ENCODE measurements at regions not wholly inside any gene's neighbourhood (a gene's known extent, or its start where the extent isn't known, plus 50 kb on each side); places are given as distances from the start of the nearest gene placed in this dataset.

DNA sequence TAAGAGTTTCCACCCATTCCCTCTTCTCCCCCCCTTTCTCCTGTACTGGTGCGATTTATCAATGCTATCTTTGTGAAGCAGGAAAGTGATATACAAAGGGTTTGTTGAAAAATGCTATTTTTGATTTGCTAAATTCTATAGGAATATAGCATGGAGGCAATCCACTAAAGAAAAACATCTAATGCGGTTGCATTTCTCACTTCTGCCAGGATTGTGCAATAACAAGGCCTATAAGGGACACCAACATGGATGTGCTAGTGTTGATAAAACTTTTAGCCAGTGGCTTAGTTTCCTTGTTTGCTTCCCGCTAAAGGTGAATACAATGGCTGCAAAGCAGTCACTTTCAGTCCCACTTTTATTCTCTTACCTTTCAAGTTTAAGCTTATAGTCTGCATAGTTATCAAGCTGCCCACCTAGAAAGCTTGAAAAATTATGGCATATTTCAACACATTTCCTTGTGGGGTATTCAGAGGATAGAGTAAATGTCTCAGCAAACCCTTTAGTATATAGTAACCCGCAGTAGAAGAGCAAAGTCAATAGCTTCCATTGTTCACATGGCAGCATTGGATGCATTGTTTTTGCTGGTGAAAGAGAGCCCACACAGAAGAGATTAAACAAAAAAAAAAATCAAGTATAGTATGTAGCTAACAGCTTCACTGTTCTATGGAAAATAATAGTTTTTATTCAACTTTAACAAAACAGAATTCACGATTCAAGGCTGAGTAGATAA lies 674.6 kb upstream of the SEMA6A start:
- Histone ChIP-seq H3K27me3 (ENCODE audit: insufficient read depth, low read depth) (no peaks in the 10 kb centered on the region), H3K27ac (no peak overlapping the region), H4K20me1 (ENCODE audit: insufficient read depth) (no peaks in the 10 kb centered on the region), H3K79me2 (ENCODE audit: low read depth) (no peaks in the 10 kb centered on the region), H3K4me2 (no peak overlapping the region), H3K4me1 (replicated peaks; ENCODE audit: insufficient read depth) (no peaks in the 10 kb centered on the region), H3K9me3 (ENCODE audit: insufficient read depth, low read depth) (no peaks in the 10 kb centered on the region), H3K4me3 (no peak overlapping the region), H2AFZ (no peak overlapping the region), H3K36me3 (ENCODE audit: low read depth) (no peaks in the 10 kb centered on the region), H3K9me2 (ENCODE audit: insufficient read depth) (no peaks in the 10 kb centered on the region), H3F3A (ENCODE audit: insufficient read depth, low read depth) (no peaks in the 10 kb centered on the region)
- intact Hi-C loops (cut with micrococcal nuclease; ENCODE audit: unreplicated experiment) = no loop called here
- DNase-seq = no peak
- POLR2A ChIA-PET (ENCODE audit: unreplicated experiment) = no interaction called here
- BruUV-seq (replicated peaks) = no TSS peak
- no peak for TF ChIP-seq EZH2 (IDR thresholded peaks at IDR 0.05; ENCODE audit: low read depth)
- TF ChIP-seq, protein P1, sequence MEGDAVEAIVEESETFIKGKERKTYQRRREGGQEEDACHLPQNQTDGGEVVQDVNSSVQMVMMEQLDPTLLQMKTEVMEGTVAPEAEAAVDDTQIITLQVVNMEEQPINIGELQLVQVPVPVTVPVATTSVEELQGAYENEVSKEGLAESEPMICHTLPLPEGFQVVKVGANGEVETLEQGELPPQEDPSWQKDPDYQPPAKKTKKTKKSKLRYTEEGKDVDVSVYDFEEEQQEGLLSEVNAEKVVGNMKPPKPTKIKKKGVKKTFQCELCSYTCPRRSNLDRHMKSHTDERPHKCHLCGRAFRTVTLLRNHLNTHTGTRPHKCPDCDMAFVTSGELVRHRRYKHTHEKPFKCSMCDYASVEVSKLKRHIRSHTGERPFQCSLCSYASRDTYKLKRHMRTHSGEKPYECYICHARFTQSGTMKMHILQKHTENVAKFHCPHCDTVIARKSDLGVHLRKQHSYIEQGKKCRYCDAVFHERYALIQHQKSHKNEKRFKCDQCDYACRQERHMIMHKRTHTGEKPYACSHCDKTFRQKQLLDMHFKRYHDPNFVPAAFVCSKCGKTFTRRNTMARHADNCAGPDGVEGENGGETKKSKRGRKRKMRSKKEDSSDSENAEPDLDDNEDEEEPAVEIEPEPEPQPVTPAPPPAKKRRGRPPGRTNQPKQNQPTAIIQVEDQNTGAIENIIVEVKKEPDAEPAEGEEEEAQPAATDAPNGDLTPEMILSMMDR (conservative IDR thresholded peaks at IDR 0.05) = no peak
- CTCF ChIA-PET = no interaction called here

DNA sequence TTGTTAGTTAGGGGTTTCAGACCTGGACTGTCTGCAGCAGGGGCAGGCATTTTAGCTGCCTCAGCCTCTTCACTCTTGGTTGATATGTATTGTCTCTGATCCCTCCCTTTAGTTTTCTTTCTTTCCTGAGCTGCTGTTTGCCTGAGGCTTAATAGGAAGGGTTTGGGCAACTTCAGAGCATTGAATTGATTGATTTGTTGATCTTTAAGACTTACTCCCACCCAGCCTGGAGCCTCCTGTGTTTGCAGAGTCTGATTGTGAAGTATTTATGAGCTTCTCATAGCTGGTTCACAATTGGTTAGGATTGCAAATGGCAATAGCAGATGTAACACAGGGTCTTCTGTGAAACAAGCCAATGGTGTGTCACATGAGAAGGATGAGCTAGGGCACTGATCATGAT lies 671.8 kb upstream of the SEMA6A start:
- Histone ChIP-seq H3K27me3 (ENCODE audit: insufficient read depth, low read depth) (no peaks in the 10 kb centered on the region), H3K79me2 (ENCODE audit: low read depth) (no peaks in the 10 kb centered on the region), H4K20me1 (ENCODE audit: insufficient read depth) (no peaks in the 10 kb centered on the region), H3K9me2 (ENCODE audit: insufficient read depth) (no peaks in the 10 kb centered on the region), H3K4me1 (replicated peaks; ENCODE audit: insufficient read depth) (no peaks in the 10 kb centered on the region), H3K27ac (no peak overlapping the region), H3K4me3 (no peak overlapping the region), H3K9me3 (ENCODE audit: insufficient read depth, low read depth) (no peaks in the 10 kb centered on the region), H3K36me3 (ENCODE audit: low read depth) (no peaks in the 10 kb centered on the region), H2AFZ (no peak overlapping the region), H3K4me2 (no peak overlapping the region), H3F3A (ENCODE audit: insufficient read depth, low read depth) (no peaks in the 10 kb centered on the region)
- no TSS peak for BruUV-seq (replicated peaks)
- ChIA-PET POLR2A (ENCODE audit: unreplicated experiment) (no interaction called here), CTCF (no interaction called here)
- TF ChIP-seq EZH2 (IDR thresholded peaks at IDR 0.05; ENCODE audit: low read depth) = no peak
- TF ChIP-seq, protein P1 (conservative IDR thresholded peaks at IDR 0.05) = no peak
- DNase-seq = no peak
- intact Hi-C loops (cut with micrococcal nuclease; ENCODE audit: unreplicated experiment) = no loop called here

DNA sequence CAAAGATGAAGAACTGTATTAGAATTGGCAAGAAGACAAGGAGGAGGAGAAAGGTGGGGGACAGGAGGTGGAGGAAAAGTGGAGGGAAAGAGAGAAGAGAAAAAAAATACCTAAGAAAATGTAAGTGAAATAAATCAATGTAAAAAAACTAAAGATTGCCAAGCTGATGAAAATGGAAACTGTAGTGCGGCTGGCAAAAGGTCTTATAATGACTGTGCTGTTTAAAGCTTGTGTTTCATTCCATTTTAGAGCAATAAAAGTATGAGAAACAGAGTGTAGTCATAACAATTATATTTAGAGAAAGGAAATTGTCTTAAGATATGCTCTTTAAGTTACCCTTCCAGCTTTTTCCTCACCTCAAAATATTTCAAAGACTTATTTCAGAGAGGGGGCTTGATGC lies 670.5 kb upstream of the SEMA6A start:
- no peak for DNase-seq
- Histone ChIP-seq H3K36me3 (ENCODE audit: low read depth) (no peaks in the 10 kb centered on the region), H3K4me2 (no peak overlapping the region), H3K9me2 (ENCODE audit: insufficient read depth) (no peaks in the 10 kb centered on the region), H3K27ac (no peak overlapping the region), H3K9me3 (ENCODE audit: insufficient read depth, low read depth) (no peaks in the 10 kb centered on the region), H2AFZ (no peak overlapping the region), H3K27me3 (ENCODE audit: insufficient read depth, low read depth) (no peaks in the 10 kb centered on the region), H3K79me2 (ENCODE audit: low read depth) (no peaks in the 10 kb centered on the region), H3F3A (ENCODE audit: insufficient read depth, low read depth) (no peaks in the 10 kb centered on the region), H3K4me3 (no peak overlapping the region), H4K20me1 (ENCODE audit: insufficient read depth) (no peaks in the 10 kb centered on the region), H3K4me1 (replicated peaks; ENCODE audit: insufficient read depth) (no peaks in the 10 kb centered on the region)
- ChIA-PET POLR2A (ENCODE audit: unreplicated experiment) (no interaction called here), CTCF (no interaction called here)
- BruUV-seq (replicated peaks) = no TSS peak
- intact Hi-C loops (cut with micrococcal nuclease; ENCODE audit: unreplicated experiment) = no loop called here
- TF ChIP-seq EZH2 (IDR thresholded peaks at IDR 0.05; ENCODE audit: low read depth) = no peak
- TF ChIP-seq, protein P1 (conservative IDR thresholded peaks at IDR 0.05) = no peak
